WTC11 (cell line): ENCODE measurements at regions not wholly inside any gene's neighbourhood (a gene's known extent, or its start where the extent isn't known, plus 50 kb on each side); places are given as distances from the start of the nearest gene placed in this dataset.
"Not testable (repeated sequence)": the region's sequence is repeated elsewhere in the genome, so short reads cannot be mapped to it uniquely, and the experiment has no call there.

Experiments
- ATAC-seq: fragments of 200-7000 bp; cut with Tn5 transposase; 2 replicates; pipeline ENCODE4 v1.10.0; 2021; ENCODE audit warnings: mild to moderate bottlenecking, moderate library complexity
- CTCF ChIA-PET: fragments of 300-600 bp; sonication (Branson Sonifier 250); formaldehyde crosslinking; loops from one replicate; lab custom pipeline; 2021; ENCODE audit warnings: antibody characterized with exemption; lab: Charles Lee
- POLR2A ChIA-PET: fragments of 350-600 bp; sonication (Branson Sonifier 250); formaldehyde crosslinking; loops from one replicate; lab custom pipeline; 2021; ENCODE audit warnings: antibody characterized with exemption; lab: Charles Lee
- DNase-seq: peaks from one replicate; pipeline ENCODE4 v3.0.0; 2021; ENCODE audit warnings: low spot score
- H3K27ac Mint-ChIP-seq: 2 replicates; pipeline ENCODE4 v1.8.0; 2021; ENCODE audit warnings: mixed read lengths
- H3K27me3 Mint-ChIP-seq: 2 replicates; pipeline ENCODE4 v1.8.0; 2021; ENCODE audit warnings: low read depth, mild to moderate bottlenecking, moderate library complexity, mixed read lengths
- H3K36me3 Mint-ChIP-seq: 2 replicates; pipeline ENCODE4 v1.8.0; 2021; ENCODE audit warnings: mixed read lengths
- H3K4me1 Mint-ChIP-seq: 2 replicates; pipeline ENCODE4 v1.8.0; 2022; ENCODE audit warnings: mixed read lengths
- H3K4me3 Mint-ChIP-seq: 2 replicates; pipeline ENCODE4 v1.8.0; 2021; ENCODE audit warnings: mild to moderate bottlenecking, moderate library complexity, mixed read lengths
- H3K9me3 Mint-ChIP-seq: 2 replicates; pipeline ENCODE4 v1.8.0; 2021; ENCODE audit warnings: mixed read lengths
- ATF2 ChIP-seq: sonication (generic); formaldehyde crosslinking; IDR thresholded peaks from 2 replicates; pipeline ENCODE4 v1.8.1; 2022; ENCODE audit warnings: low read depth, missing genetic modification reagents, borderline replicate concordance
- CREM ChIP-seq: sonication (generic); formaldehyde crosslinking; IDR thresholded peaks from 2 replicates; pipeline ENCODE4 v1.8.1; 2022; ENCODE audit warnings: mild to moderate bottlenecking, missing genetic modification reagents, moderate library complexity
- FOXK1 ChIP-seq: sonication (generic); formaldehyde crosslinking; IDR thresholded peaks from 2 replicates; pipeline ENCODE4 v1.8.0; 2022; ENCODE audit warnings: mild to moderate bottlenecking, moderate library complexity, missing genetic modification reagents
- GTF2I ChIP-seq: fragments of 250-450 bp; sonication (Bioruptor Pico); conservative IDR thresholded peaks from 2 replicates; pipeline ENCODE4 v1.4.0; 2021; ENCODE audit warnings: mild to moderate bottlenecking
- MAX ChIP-seq: sonication (generic); formaldehyde crosslinking; IDR thresholded peaks from 2 replicates; pipeline ENCODE4 v1.8.0; 2022; ENCODE audit warnings: mild to moderate bottlenecking, missing genetic modification reagents
- MXD4 ChIP-seq: fragments of 250-450 bp; sonication (Bioruptor Pico); IDR thresholded peaks from 2 replicates; pipeline ENCODE4 v1.8.0; 2021; ENCODE audit warnings: mild to moderate bottlenecking, moderate library complexity, borderline replicate concordance
- NR2C2 ChIP-seq: sonication (generic); formaldehyde crosslinking; IDR thresholded peaks from 2 replicates; pipeline ENCODE4 v1.8.0; 2022; ENCODE audit warnings: mild to moderate bottlenecking, missing genetic modification reagents
- NR3C1 ChIP-seq: sonication (generic); formaldehyde crosslinking; conservative IDR thresholded peaks from 2 replicates; pipeline ENCODE4 v1.8.1; 2023; ENCODE audit warnings: low read depth, mild to moderate bottlenecking, missing genetic modification reagents
- RELA ChIP-seq: sonication (generic); formaldehyde crosslinking; IDR thresholded peaks from 2 replicates; pipeline ENCODE4 v1.8.1; 2022; ENCODE audit warnings: missing genetic modification reagents, mild to moderate bottlenecking, borderline replicate concordance
- SP1 ChIP-seq: sonication (generic); formaldehyde crosslinking; conservative IDR thresholded peaks from 2 replicates; pipeline ENCODE4 v1.8.1; 2022; ENCODE audit warnings: missing genetic modification reagents
- ZBTB21 ChIP-seq: sonication (generic); formaldehyde crosslinking; IDR thresholded peaks from 2 replicates; pipeline ENCODE4 v1.8.1; 2023; ENCODE audit warnings: mild to moderate bottlenecking, missing genetic modification reagents, borderline replicate concordance
- ZNF232 ChIP-seq: sonication (generic); formaldehyde crosslinking; IDR thresholded peaks from 2 replicates; pipeline ENCODE4 v1.8.0; 2022; ENCODE audit warnings: mild to moderate bottlenecking, missing genetic modification reagents
- ZNF317 ChIP-seq: sonication (generic); formaldehyde crosslinking; IDR thresholded peaks from 2 replicates; pipeline ENCODE4 v1.8.1; 2023; ENCODE audit warnings: low read depth, mild to moderate bottlenecking, moderate library complexity, missing genetic modification reagents, borderline replicate concordance
- ZNF423 ChIP-seq: fragments of 250-450 bp; sonication (Bioruptor Pico); IDR thresholded peaks from 2 replicates; pipeline ENCODE4 v2.1.2; 2022; ENCODE audit warnings: mild to moderate bottlenecking, moderate library complexity
- TF ChIP-seq, protein P1 (sequence below): fragments of 250-450 bp; sonication (Bioruptor Pico); IDR thresholded peaks from 2 replicates; pipeline ENCODE4 v1.8.0; 2021; ENCODE audit warnings: mild to moderate bottlenecking
- TF ChIP-seq, protein P2 (sequence below): sonication (generic); formaldehyde crosslinking; IDR thresholded peaks from 2 replicates; pipeline ENCODE4 v1.8.1; 2022; ENCODE audit warnings: mild to moderate bottlenecking, moderate library complexity, missing genetic modification reagents
- TF ChIP-seq, protein P3 (sequence below): sonication (generic); formaldehyde crosslinking; IDR thresholded peaks from 2 replicates; pipeline ENCODE4 v1.8.1; 2022; ENCODE audit warnings: low read depth, mild to moderate bottlenecking, moderate library complexity, missing genetic modification reagents, borderline replicate concordance

GRCh38 chr12:104887452-104887851 is 70.6 kb downstream of the SLC41A2 start:
- H3K9me3 Mint-ChIP-seq: peaks cover 22% of the 10 kb centered on the region
- H3K27me3 Mint-ChIP-seq: no peaks in the 10 kb centered on the region
- H3K4me3 Mint-ChIP-seq: no peak overlapping the region
- H3K27ac Mint-ChIP-seq: no peak overlapping the region
- peaks cover 21% of the 10 kb centered on the region for H3K36me3 Mint-ChIP-seq
- H3K4me1 Mint-ChIP-seq: no peaks in the 10 kb centered on the region
- DNase-seq: no peak
- TF ChIP-seq, protein P1, sequence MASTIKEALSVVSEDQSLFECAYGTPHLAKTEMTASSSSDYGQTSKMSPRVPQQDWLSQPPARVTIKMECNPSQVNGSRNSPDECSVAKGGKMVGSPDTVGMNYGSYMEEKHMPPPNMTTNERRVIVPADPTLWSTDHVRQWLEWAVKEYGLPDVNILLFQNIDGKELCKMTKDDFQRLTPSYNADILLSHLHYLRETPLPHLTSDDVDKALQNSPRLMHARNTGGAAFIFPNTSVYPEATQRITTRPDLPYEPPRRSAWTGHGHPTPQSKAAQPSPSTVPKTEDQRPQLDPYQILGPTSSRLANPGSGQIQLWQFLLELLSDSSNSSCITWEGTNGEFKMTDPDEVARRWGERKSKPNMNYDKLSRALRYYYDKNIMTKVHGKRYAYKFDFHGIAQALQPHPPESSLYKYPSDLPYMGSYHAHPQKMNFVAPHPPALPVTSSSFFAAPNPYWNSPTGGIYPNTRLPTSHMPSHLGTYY (CRISPR knock-in tag): no peak
- TF ChIP-seq ATF2 (CRISPR knock-in tag) (no peak), ZBTB21 (CRISPR knock-in tag) (no peak), NR2C2 (no peak), CREM (no peak), ZNF232 (no peak), MAX (CRISPR knock-in tag) (no peak), FOXK1 (CRISPR knock-in tag) (no peak)
- no peak for ATAC-seq
- CTCF ChIA-PET: no interaction called here
- POLR2A ChIA-PET: no interaction called here

DNA sequence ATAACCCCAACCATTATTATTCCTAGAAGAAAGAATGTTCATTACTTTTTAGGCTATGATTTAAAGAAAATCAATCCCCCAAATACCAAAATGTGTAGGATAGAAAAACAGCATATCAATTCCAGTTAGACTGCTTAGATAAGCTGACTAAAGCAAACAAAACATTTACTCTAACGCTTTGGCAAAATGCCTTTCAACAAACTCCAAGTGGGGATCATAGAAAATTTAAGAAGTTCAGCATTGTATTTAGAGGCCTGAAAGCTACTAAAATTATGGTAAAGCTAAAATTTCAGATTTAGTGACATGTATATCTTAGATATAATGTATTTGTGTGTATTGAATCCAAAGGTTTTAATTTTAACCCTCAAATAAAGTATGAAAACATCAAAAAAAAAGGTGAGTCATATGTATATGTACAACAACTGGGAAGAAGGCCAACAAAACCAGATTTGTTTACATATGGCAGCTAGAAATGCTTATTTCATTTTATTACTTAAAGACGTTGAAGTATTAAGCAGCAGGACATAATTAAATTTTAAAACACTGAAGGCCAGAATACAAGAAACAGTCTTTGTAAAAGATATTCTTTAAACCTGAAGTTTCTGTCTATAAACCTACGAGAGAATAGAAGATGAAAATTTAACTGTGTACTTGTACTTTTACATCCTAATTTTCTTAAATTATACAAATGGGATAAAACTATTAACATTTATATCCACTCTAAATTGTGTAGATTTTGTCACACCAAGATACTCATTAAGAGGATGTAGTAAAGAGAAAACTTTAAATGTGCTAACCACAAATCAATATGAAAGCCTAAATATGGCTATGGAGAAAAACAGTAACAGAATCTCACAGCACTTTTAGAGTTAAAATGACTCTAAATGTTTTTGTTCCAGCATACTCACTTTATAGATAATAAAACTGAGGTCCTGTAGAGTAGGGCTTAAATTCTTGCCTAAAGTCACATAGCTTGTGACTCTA is 71.4 kb downstream of the SLC41A2 start:
- peaks cover 3% of the 10 kb centered on the region for H3K27me3 Mint-ChIP-seq
- DNase-seq: no peak
- no peak for ATAC-seq
- ChIA-PET CTCF (no interaction called here), POLR2A (no interaction called here)
- TF ChIP-seq ZNF317 (CRISPR knock-in tag): no peak
- TF ChIP-seq, protein P2, sequence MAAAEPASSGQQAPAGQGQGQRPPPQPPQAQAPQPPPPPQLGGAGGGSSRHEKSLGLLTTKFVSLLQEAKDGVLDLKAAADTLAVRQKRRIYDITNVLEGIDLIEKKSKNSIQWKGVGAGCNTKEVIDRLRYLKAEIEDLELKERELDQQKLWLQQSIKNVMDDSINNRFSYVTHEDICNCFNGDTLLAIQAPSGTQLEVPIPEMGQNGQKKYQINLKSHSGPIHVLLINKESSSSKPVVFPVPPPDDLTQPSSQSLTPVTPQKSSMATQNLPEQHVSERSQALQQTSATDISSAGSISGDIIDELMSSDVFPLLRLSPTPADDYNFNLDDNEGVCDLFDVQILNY (CRISPR knock-in tag): no peak
- TF ChIP-seq NR3C1 (CRISPR knock-in tag): no peak
- TF ChIP-seq ZNF423 (CRISPR knock-in tag): no peak
- TF ChIP-seq MXD4 (CRISPR knock-in tag): no peak
- TF ChIP-seq MAX (CRISPR knock-in tag): no peak
- TF ChIP-seq GTF2I (CRISPR knock-in tag): no peak
- no peak for TF ChIP-seq SP1 (CRISPR knock-in tag)
- TF ChIP-seq RELA: no peak
- TF ChIP-seq, protein P3, sequence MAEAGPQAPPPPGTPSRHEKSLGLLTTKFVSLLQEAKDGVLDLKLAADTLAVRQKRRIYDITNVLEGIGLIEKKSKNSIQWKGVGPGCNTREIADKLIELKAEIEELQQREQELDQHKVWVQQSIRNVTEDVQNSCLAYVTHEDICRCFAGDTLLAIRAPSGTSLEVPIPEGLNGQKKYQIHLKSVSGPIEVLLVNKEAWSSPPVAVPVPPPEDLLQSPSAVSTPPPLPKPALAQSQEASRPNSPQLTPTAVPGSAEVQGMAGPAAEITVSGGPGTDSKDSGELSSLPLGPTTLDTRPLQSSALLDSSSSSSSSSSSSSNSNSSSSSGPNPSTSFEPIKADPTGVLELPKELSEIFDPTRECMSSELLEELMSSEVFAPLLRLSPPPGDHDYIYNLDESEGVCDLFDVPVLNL (CRISPR knock-in tag): no peak
- no peak overlapping the region for H3K27ac Mint-ChIP-seq
- peaks cover 21% of the 10 kb centered on the region for H3K36me3 Mint-ChIP-seq
- H3K4me3 Mint-ChIP-seq: no peak overlapping the region
- H3K4me1 Mint-ChIP-seq: no peaks in the 10 kb centered on the region
- H3K9me3 Mint-ChIP-seq: peaks cover 22% of the 10 kb centered on the region

DNA sequence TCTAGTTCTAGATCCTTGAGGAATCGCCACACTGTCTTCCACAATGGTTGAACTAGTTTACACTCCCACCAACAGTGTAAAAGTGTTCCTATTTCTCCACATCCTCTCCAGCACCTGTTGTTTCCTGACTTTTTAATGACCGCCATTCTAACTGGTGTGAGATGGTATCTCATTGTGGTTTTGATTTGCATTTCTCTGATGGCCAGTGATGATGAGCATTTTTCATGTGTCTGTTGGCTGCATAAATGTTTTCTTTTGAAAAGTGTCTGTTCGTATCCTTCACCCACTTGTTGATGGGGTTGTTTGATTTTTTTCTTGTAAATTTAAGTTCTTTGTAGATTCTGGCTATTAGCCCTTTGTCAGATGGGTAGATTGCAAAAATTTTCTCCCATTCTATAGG is 79.2 kb downstream of the SLC41A2 start:
- ATAC-seq, POLR2A ChIA-PET, H3K4me3 Mint-ChIP-seq, H3K27ac Mint-ChIP-seq, H3K4me1 Mint-ChIP-seq, H3K27me3 Mint-ChIP-seq, DNase-seq: not testable (repeated sequence)
- CTCF ChIA-PET: interaction anchor here (1.3 kb wide), 1 partner anchor 497 kb away, joined by 4 read pairs; no protein-coding TSS in a partner anchor
- H3K36me3 Mint-ChIP-seq: peaks cover 12% of the 10 kb centered on the region
- peaks cover 41% of the 10 kb centered on the region for H3K9me3 Mint-ChIP-seq
